ENCODE measurements at regions not wholly inside any gene's neighbourhood (a gene's known extent, or its start where the extent isn't known, plus 50 kb on each side); places are given as distances from the start of the nearest gene placed in this dataset.

GRCh38 chr4:100838286-100838685, 320.5 kb upstream of the EMCN start:
- Histone ChIP-seq H3K9ac (ENCODE audit: low read length) (no peak overlapping the region), H3K36me3 (ENCODE audit: low read depth, low read length) (no peaks in the 10 kb centered on the region), H3K4me3 (ENCODE audit: low read length) (no peak overlapping the region), H3K4me2 (ENCODE audit: low read length) (no peak overlapping the region), H4K20me1 (ENCODE audit: low read length) (no peaks in the 10 kb centered on the region), H2AFZ (ENCODE audit: low read length) (no peak overlapping the region), H3K9me2 (replicated peaks; ENCODE audit: low read length) (no peaks in the 10 kb centered on the region), H3F3A (ENCODE audit: low read length, unreplicated experiment) (no peaks in the 10 kb centered on the region), H3K27me3 (ENCODE audit: low read length) (no peaks in the 10 kb centered on the region), H3K79me2 (ENCODE audit: low read length) (no peaks in the 10 kb centered on the region), H3K4me1 (ENCODE audit: insufficient read depth, low read length) (no peaks in the 10 kb centered on the region), H3K27ac (ENCODE audit: low read length) (no peak overlapping the region), H3K9me3 (ENCODE audit: low read length) (no peaks in the 10 kb centered on the region)
- intact Hi-C loops (cut with micrococcal nuclease), result no loop called here
- no TSS peak for BruUV-seq (replicated peaks)
- POLR2A ChIA-PET (ENCODE audit: unreplicated experiment), result no interaction called here
- no peak for ATAC-seq
- no peak for DNase-seq
- TF ChIP-seq EZH2phosphoT487 (IDR thresholded peaks at IDR 0.05; ENCODE audit: borderline replicate concordance, low read length) (no peak), EZH2 (IDR thresholded peaks at IDR 0.05; ENCODE audit: low read length, unreplicated experiment) (no peak), CTCF (conservative IDR thresholded peaks at IDR 0.05; ENCODE audit: low read depth, low read length) (no peak)
- CTCF ChIA-PET, result no interaction called here

- intact Hi-C loops (cut with micrococcal nuclease), result no loop called here
- Histone ChIP-seq H3K36me3 (ENCODE audit: low read depth, low read length) (no peaks in the 10 kb centered on the region), H3K27ac (ENCODE audit: low read length) (no peak overlapping the region), H4K20me1 (ENCODE audit: low read length) (no peaks in the 10 kb centered on the region), H2AFZ (ENCODE audit: low read length) (no peak overlapping the region), H3K4me2 (ENCODE audit: low read length) (no peak overlapping the region), H3K79me2 (ENCODE audit: low read length) (no peaks in the 10 kb centered on the region), H3F3A (ENCODE audit: low read length, unreplicated experiment) (no peaks in the 10 kb centered on the region), H3K9me2 (replicated peaks; ENCODE audit: low read length) (no peaks in the 10 kb centered on the region), H3K9ac (ENCODE audit: low read length) (no peak overlapping the region), H3K4me1 (ENCODE audit: insufficient read depth, low read length) (no peaks in the 10 kb centered on the region), H3K9me3 (ENCODE audit: low read length) (no peaks in the 10 kb centered on the region), H3K4me3 (ENCODE audit: low read length) (no peak overlapping the region), H3K27me3 (ENCODE audit: low read length) (no peaks in the 10 kb centered on the region)
- no peak for ATAC-seq
- no peak for TF ChIP-seq CTCF (conservative IDR thresholded peaks at IDR 0.05; ENCODE audit: low read depth, low read length)
- POLR2A ChIA-PET (ENCODE audit: unreplicated experiment), result no interaction called here
- no peak for DNase-seq
- BruUV-seq (replicated peaks), result no TSS peak
- CTCF ChIA-PET, result no interaction called here
Observed at GRCh38 chr4:100836929-100837328, 319.1 kb upstream of the EMCN start.

- CTCF ChIA-PET, result no interaction called here
- no peak for ATAC-seq
- H3K9me2 ChIP-seq (replicated peaks; ENCODE audit: low read length), result no peaks in the 10 kb centered on the region
- BruUV-seq (replicated peaks), result no TSS peak
- no peak overlapping the region for H3K4me3 ChIP-seq (ENCODE audit: low read length)
- no peak for DNase-seq
- H3K4me1 ChIP-seq (ENCODE audit: insufficient read depth, low read length), result no peaks in the 10 kb centered on the region
- no peak overlapping the region for H3K4me2 ChIP-seq (ENCODE audit: low read length)
- TF ChIP-seq EZH2phosphoT487 (IDR thresholded peaks at IDR 0.05; ENCODE audit: borderline replicate concordance, low read length), result no peak
- no peak for TF ChIP-seq CTCF (conservative IDR thresholded peaks at IDR 0.05; ENCODE audit: low read depth, low read length)
- TF ChIP-seq EZH2 (IDR thresholded peaks at IDR 0.05; ENCODE audit: low read length, unreplicated experiment), result no peak
- H3K27me3 ChIP-seq (ENCODE audit: low read length), result no peaks in the 10 kb centered on the region
- H2AFZ ChIP-seq (ENCODE audit: low read length), result no peak overlapping the region
- H3K27ac ChIP-seq (ENCODE audit: low read length), result no peak overlapping the region
- no peak overlapping the region for H3K9ac ChIP-seq (ENCODE audit: low read length)
- no peaks in the 10 kb centered on the region for H3K79me2 ChIP-seq (ENCODE audit: low read length)
- H3K36me3 ChIP-seq (ENCODE audit: low read depth, low read length), result no peaks in the 10 kb centered on the region
- H3F3A ChIP-seq (ENCODE audit: low read length, unreplicated experiment), result no peaks in the 10 kb centered on the region
- H4K20me1 ChIP-seq (ENCODE audit: low read length), result no peaks in the 10 kb centered on the region
- intact Hi-C loops (cut with micrococcal nuclease), result no loop called here
- POLR2A ChIA-PET (ENCODE audit: unreplicated experiment), result no interaction called here
- no peaks in the 10 kb centered on the region for H3K9me3 ChIP-seq (ENCODE audit: low read length)
Observed at GRCh38 chr4:100834616-100835015, 316.8 kb upstream of the EMCN start.
